ENCODE measurements at regions not wholly inside any gene's neighbourhood (a gene's known extent, or its start where the extent isn't known, plus 50 kb on each side); places are given as distances from the start of the nearest gene placed in this dataset.

DNA sequence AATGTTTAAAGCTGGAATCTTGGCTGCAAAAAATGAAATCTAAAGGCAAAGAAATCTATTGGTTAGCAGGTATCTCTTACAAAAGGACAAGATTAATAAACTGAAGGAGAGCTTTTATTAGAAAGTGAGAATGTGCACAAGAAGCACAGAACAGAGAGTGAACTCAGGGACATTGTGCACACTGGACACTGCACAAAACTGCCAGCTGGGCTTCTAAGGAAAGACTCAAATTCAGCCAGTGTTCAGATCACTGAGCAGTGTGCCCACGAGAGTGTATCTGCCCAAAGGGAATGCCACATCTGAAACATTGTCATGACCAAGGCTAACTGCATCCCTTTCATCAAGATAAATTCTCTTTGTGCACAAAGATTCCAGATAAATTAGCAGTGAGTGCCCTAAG lies 129.7 kb upstream of the KCNH7 start:
- no peak for ATAC-seq
- Mint-ChIP-seq H3K27ac (no peak overlapping the region), H3K36me3 (no peaks in the 10 kb centered on the region), H3K9me3 (no peaks in the 10 kb centered on the region), H3K4me3 (no peak overlapping the region), H3K27me3 (ENCODE audit: low read depth) (no peaks in the 10 kb centered on the region), H3K4me1 (no peaks in the 10 kb centered on the region)
- POLR2A ChIA-PET, result no interaction called here
- TF ChIP-seq NR2C2 (CRISPR knock-in tag; IDR thresholded peaks at IDR 0.05) (no peak), HMGA2 (CRISPR knock-in tag; IDR thresholded peaks at IDR 0.05) (no peak), NR1H2 (CRISPR knock-in tag; IDR thresholded peaks at IDR 0.05) (no peak), AFF4 (CRISPR knock-in tag; IDR thresholded peaks at IDR 0.05; ENCODE audit: borderline replicate concordance) (no peak), ZNF232 (CRISPR knock-in tag; IDR thresholded peaks at IDR 0.05) (no peak), ATF2 (CRISPR knock-in tag; IDR thresholded peaks at IDR 0.05; ENCODE audit: borderline replicate concordance, low read depth) (no peak), ZMAT4 (CRISPR knock-in tag; IDR thresholded peaks at IDR 0.05) (no peak), ZNF219 (CRISPR knock-in tag; IDR thresholded peaks at IDR 0.05; ENCODE audit: borderline replicate concordance) (no peak), KAT7 (CRISPR knock-in tag; IDR thresholded peaks at IDR 0.05; ENCODE audit: borderline replicate concordance) (no peak), ZBTB21 (CRISPR knock-in tag; IDR thresholded peaks at IDR 0.05; ENCODE audit: borderline replicate concordance) (no peak), ZNF671 (CRISPR knock-in tag; IDR thresholded peaks at IDR 0.05) (no peak), FOXP1 (CRISPR knock-in tag; IDR thresholded peaks at IDR 0.05; ENCODE audit: borderline replicate concordance) (no peak), ZNF416 (CRISPR knock-in tag; IDR thresholded peaks at IDR 0.05) (no peak), USF1 (CRISPR knock-in tag; IDR thresholded peaks at IDR 0.05) (no peak), TCF7 (CRISPR knock-in tag; IDR thresholded peaks at IDR 0.05; ENCODE audit: low read depth) (no peak)
- TF ChIP-seq, protein P1, sequence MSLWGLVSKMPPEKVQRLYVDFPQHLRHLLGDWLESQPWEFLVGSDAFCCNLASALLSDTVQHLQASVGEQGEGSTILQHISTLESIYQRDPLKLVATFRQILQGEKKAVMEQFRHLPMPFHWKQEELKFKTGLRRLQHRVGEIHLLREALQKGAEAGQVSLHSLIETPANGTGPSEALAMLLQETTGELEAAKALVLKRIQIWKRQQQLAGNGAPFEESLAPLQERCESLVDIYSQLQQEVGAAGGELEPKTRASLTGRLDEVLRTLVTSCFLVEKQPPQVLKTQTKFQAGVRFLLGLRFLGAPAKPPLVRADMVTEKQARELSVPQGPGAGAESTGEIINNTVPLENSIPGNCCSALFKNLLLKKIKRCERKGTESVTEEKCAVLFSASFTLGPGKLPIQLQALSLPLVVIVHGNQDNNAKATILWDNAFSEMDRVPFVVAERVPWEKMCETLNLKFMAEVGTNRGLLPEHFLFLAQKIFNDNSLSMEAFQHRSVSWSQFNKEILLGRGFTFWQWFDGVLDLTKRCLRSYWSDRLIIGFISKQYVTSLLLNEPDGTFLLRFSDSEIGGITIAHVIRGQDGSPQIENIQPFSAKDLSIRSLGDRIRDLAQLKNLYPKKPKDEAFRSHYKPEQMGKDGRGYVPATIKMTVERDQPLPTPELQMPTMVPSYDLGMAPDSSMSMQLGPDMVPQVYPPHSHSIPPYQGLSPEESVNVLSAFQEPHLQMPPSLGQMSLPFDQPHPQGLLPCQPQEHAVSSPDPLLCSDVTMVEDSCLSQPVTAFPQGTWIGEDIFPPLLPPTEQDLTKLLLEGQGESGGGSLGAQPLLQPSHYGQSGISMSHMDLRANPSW (CRISPR knock-in tag; conservative IDR thresholded peaks at IDR 0.05; ENCODE audit: low read depth), result no peak
- TF ChIP-seq, protein P2, sequence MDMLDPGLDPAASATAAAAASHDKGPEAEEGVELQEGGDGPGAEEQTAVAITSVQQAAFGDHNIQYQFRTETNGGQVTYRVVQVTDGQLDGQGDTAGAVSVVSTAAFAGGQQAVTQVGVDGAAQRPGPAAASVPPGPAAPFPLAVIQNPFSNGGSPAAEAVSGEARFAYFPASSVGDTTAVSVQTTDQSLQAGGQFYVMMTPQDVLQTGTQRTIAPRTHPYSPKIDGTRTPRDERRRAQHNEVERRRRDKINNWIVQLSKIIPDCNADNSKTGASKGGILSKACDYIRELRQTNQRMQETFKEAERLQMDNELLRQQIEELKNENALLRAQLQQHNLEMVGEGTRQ (CRISPR knock-in tag; IDR thresholded peaks at IDR 0.05), result no peak
- TF ChIP-seq, protein P3, sequence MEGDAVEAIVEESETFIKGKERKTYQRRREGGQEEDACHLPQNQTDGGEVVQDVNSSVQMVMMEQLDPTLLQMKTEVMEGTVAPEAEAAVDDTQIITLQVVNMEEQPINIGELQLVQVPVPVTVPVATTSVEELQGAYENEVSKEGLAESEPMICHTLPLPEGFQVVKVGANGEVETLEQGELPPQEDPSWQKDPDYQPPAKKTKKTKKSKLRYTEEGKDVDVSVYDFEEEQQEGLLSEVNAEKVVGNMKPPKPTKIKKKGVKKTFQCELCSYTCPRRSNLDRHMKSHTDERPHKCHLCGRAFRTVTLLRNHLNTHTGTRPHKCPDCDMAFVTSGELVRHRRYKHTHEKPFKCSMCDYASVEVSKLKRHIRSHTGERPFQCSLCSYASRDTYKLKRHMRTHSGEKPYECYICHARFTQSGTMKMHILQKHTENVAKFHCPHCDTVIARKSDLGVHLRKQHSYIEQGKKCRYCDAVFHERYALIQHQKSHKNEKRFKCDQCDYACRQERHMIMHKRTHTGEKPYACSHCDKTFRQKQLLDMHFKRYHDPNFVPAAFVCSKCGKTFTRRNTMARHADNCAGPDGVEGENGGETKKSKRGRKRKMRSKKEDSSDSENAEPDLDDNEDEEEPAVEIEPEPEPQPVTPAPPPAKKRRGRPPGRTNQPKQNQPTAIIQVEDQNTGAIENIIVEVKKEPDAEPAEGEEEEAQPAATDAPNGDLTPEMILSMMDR (IDR thresholded peaks at IDR 0.05), result no peak
- CTCF ChIA-PET, result no interaction called here
- DNase-seq (ENCODE audit: low spot score), result no peak

Data from WTC11 (cell line).